ENCODE measurements at regions not wholly inside any gene's neighbourhood (a gene's known extent, or its start where the extent isn't known, plus 50 kb on each side); places are given as distances from the start of the nearest gene placed in this dataset.

GRCh38 chr18:72640557-72640956 is 96.4 kb upstream of the CBLN2 start:
- TF ChIP-seq TEAD4 (IDR thresholded peaks at IDR 0.05; ENCODE audit: low read depth, low read length): no peak
- no peak for TF ChIP-seq EZH2 (IDR thresholded peaks at IDR 0.05; ENCODE audit: low read depth, low read length, severe bottlenecking)
- no peak for TF ChIP-seq NANOG (IDR thresholded peaks at IDR 0.05; ENCODE audit: insufficient read depth, low read depth, low read length, poor library complexity, severe bottlenecking)
- no peak for TF ChIP-seq CREB1 (IDR thresholded peaks at IDR 0.05)
- no peak for TF ChIP-seq POLR2A (IDR thresholded peaks at IDR 0.05; ENCODE audit: control extremely low read depth in 1 of 2, low read depth in 2 of 2, low read length in 2 of 2)
- TF ChIP-seq CEBPB (IDR thresholded peaks at IDR 0.05; ENCODE audit: low read depth, low read length): no peak
- no peak for TF ChIP-seq FOSL1 (IDR thresholded peaks at IDR 0.05; ENCODE audit: insufficient read depth, low read depth, low read length)
- TF ChIP-seq CTCF (IDR thresholded peaks at IDR 0.05; ENCODE audit: control extremely low read depth in 1 of 3, insufficient read depth in 1 of 3, low read depth in 1 of 3, low read length in 3 of 3): no peak
- TF ChIP-seq GTF2F1 (IDR thresholded peaks at IDR 0.05; ENCODE audit: borderline replicate concordance, low read depth, low read length): no peak
- TF ChIP-seq SRF (IDR thresholded peaks at IDR 0.05; ENCODE audit: low read depth, low read length): no peak
